OCI-LY3 (cell line): ENCODE measurements at regions not wholly inside any gene's neighbourhood (a gene's known extent, or its start where the extent isn't known, plus 50 kb on each side); places are given as distances from the start of the nearest gene placed in this dataset.

Experiments used
- H2AFZ ChIP-seq: fragments of 200-600, 300-600 bp; shearing (Covaris generic); 2 replicates; pipeline ENCODE4 v1.6.0; 2014; ENCODE audit warnings: antibody characterized with exemption, low read depth, low read length
- H3K27ac ChIP-seq: fragments of 200-600, 300-600 bp; sonication (generic); 2 replicates; pipeline ENCODE4 v1.5.1; 2014; ENCODE audit warnings: mild to moderate bottlenecking, low read length, moderate library complexity, mixed read lengths
- H3K27me3 ChIP-seq: fragments of 200-600, 300-600 bp; sonication (generic); 2 replicates; pipeline ENCODE4 v1.6.1; 2014; ENCODE audit warnings: low read depth, low read length, mixed read lengths
- H3K36me3 ChIP-seq: fragments of 200-600, 300-600 bp; sonication (generic); replicated peaks from 2 replicates; pipeline ENCODE3; 2014; ENCODE audit warnings: low read depth, low read length, mixed read lengths
- H3K4me1 ChIP-seq: fragments of 300-600, 200-600 bp; sonication (generic); 2 replicates; pipeline ENCODE4 v1.6.1; 2014; ENCODE audit warnings: low read length, mixed read lengths
- H3K4me2 ChIP-seq: fragments of 200-600, 300-600 bp; sonication (generic); 2 replicates; pipeline ENCODE4 v1.6.1; 2014; ENCODE audit warnings: low read length, mixed read lengths
- H3K4me3 ChIP-seq: fragments of 300-600, 200-600 bp; sonication (generic); 2 replicates; pipeline ENCODE4 v1.5.1; 2014; ENCODE audit warnings: antibody characterized with exemption, mild to moderate bottlenecking, low read length, moderate library complexity
- H3K79me2 ChIP-seq: fragments of 300-600, 200-600 bp; shearing (Covaris generic); 2 replicates; pipeline ENCODE4 v1.6.1; 2014; ENCODE audit warnings: mild to moderate bottlenecking, low read length, mixed read lengths
- H3K9ac ChIP-seq: fragments of 300-600, 200-600 bp; shearing (Covaris generic); 2 replicates; pipeline ENCODE4 v1.6.0; 2014; ENCODE audit warnings: mild to moderate bottlenecking, low read length, moderate library complexity
- H3K9me3 ChIP-seq: fragments of 200-600, 300-600 bp; shearing (Covaris generic); 2 replicates; pipeline ENCODE4 v1.6.1; 2014; ENCODE audit warnings: low read length, mixed read lengths; ENCODE audit not compliant: insufficient read depth
- H4K20me1 ChIP-seq: fragments of 200-600, 300-600 bp; sonication (generic); 2 replicates; pipeline ENCODE4 v1.6.1; 2016; ENCODE audit warnings: low read length, mixed read lengths; ENCODE audit not compliant: insufficient read depth
- EZH2phosphoT487 ChIP-seq: fragments of 200-600 bp; shearing (Covaris generic); IDR thresholded peaks from 2 replicates; pipeline ENCODE4 v1.6.1; 2018; ENCODE audit warnings: antibody characterized with exemption, mixed run types, low read depth
- TF ChIP-seq, protein P1 (sequence below): fragments of 200-600, 300-600 bp; sonication (generic); IDR thresholded peaks from 2 replicates; pipeline ENCODE4 v1.5.1; 2014; ENCODE audit warnings: antibody characterized with exemption, low read length, low read depth

DNA sequence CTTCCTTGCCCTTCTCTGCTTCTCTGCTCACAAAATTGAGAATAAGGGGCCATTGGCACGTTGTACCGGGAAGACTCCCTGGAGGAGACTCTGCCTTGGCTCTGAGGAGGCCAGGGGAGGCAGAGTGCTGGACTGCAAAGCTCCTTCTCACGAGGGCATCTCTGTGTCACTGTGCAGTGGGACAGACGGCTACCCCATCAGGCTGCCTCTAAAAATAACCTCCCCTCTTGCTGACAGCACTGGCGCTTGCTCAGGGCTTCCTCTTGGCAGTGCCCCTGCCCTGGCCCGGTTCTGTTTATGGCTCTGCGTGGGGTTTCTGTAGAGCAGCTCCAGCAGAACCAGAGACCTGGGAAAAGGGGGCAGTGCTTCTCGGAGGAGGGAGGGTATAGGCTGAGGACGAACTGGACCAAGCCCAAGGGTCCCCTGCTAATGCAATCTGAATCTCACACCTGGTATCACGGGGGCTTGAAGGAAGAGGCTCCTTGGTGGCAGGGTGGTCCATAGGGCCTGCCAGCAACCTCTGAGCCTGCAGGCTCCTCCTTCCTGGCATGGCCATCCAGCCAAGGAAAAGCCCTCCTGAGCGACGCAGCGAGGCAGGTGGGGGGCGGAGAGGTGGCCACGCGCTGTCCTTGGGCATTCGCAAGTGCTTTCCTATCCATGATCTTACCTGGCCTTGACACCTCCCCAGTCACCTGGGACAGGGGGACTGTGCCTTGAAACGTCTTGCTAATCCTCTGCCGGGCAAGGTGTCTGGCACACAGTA lies 63.3 kb upstream of the TLE3 start:
- 0 out of 2 replicates have a peak, but pooled peaks cover 8% of the 10 kb centered on the region for H3K27me3 ChIP-seq
- no peaks in the 10 kb centered on the region for H3K9me3 ChIP-seq
- no peak overlapping the region for H3K4me2 ChIP-seq
- TF ChIP-seq, protein P1, sequence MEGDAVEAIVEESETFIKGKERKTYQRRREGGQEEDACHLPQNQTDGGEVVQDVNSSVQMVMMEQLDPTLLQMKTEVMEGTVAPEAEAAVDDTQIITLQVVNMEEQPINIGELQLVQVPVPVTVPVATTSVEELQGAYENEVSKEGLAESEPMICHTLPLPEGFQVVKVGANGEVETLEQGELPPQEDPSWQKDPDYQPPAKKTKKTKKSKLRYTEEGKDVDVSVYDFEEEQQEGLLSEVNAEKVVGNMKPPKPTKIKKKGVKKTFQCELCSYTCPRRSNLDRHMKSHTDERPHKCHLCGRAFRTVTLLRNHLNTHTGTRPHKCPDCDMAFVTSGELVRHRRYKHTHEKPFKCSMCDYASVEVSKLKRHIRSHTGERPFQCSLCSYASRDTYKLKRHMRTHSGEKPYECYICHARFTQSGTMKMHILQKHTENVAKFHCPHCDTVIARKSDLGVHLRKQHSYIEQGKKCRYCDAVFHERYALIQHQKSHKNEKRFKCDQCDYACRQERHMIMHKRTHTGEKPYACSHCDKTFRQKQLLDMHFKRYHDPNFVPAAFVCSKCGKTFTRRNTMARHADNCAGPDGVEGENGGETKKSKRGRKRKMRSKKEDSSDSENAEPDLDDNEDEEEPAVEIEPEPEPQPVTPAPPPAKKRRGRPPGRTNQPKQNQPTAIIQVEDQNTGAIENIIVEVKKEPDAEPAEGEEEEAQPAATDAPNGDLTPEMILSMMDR, result no peak
- no peak for TF ChIP-seq EZH2phosphoT487
- no peak overlapping the region for H3K4me3 ChIP-seq
- H3K79me2 ChIP-seq, result no peaks in the 10 kb centered on the region
- H3K36me3 ChIP-seq, result no peaks in the 10 kb centered on the region
- H3K4me1 ChIP-seq, result peaks cover 14% of the 10 kb centered on the region
- no peak overlapping the region for H2AFZ ChIP-seq
- no peak overlapping the region for H3K27ac ChIP-seq
- H4K20me1 ChIP-seq, result no peaks in the 10 kb centered on the region
- no peak overlapping the region for H3K9ac ChIP-seq

DNA sequence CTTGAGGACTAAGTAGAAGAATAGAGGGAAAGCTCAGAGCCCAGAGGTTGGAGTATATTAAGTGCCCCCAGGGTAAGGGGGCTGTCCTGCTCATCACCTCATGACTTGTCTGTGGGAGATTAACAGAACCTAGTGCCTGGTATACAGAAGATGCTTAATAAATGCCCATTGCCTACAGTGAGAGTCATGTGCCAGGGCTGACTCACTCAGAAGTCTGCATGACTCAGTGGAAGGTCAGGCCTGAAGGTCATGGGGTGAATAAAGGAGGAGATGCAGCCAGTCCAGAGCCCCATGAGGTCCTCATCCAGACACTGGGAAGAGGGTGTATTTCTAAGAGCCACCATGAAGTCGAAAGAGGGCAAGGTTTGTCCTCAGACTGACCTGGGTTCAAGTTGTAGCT lies 62.5 kb upstream of the TLE3 start:
- no peak for TF ChIP-seq EZH2phosphoT487
- H3K79me2 ChIP-seq, result no peaks in the 10 kb centered on the region
- H3K4me1 ChIP-seq, result peaks cover 14% of the 10 kb centered on the region
- no peaks in the 10 kb centered on the region for H3K36me3 ChIP-seq
- H2AFZ ChIP-seq, result no peak overlapping the region
- no peak overlapping the region for H3K4me3 ChIP-seq
- H4K20me1 ChIP-seq, result no peaks in the 10 kb centered on the region
- no peak overlapping the region for H3K4me2 ChIP-seq
- H3K27ac ChIP-seq, result no peak overlapping the region
- H3K9me3 ChIP-seq, result no peaks in the 10 kb centered on the region
- H3K27me3 ChIP-seq, result 0 out of 2 replicates have a peak, but pooled peaks cover 8% of the 10 kb centered on the region
- H3K9ac ChIP-seq, result no peak overlapping the region

DNA sequence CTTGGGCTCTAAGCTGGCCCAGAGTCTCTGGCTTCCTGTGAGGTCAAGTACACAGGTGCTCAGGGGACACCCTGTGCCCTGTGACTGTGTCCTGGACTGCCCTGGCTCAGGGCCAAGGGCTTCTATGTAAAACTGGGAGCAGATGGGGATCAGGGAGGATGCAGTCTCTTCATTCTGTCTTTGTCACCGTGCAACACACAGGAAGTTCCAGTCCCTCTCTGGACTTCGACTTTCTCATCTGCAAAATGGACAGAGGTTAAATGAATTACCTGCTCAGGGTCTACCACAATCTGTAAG lies 61.9 kb upstream of the TLE3 start:
- Histone ChIP-seq H3K4me2 (peak overlapping the region; percentile 23; the same call in 1 of the 2 replicates), H3K27ac (no peak overlapping the region), H3K4me1 (peaks cover 14% of the 10 kb centered on the region), H2AFZ (no peak overlapping the region), H4K20me1 (no peaks in the 10 kb centered on the region), H3K27me3 (0 out of 2 replicates have a peak, but pooled peaks cover 8% of the 10 kb centered on the region), H3K4me3 (no peak overlapping the region), H3K9ac (no peak overlapping the region), H3K36me3 (no peaks in the 10 kb centered on the region), H3K9me3 (no peaks in the 10 kb centered on the region), H3K79me2 (no peaks in the 10 kb centered on the region)
- TF ChIP-seq, protein P1, result no peak
- TF ChIP-seq EZH2phosphoT487, result no peak

DNA sequence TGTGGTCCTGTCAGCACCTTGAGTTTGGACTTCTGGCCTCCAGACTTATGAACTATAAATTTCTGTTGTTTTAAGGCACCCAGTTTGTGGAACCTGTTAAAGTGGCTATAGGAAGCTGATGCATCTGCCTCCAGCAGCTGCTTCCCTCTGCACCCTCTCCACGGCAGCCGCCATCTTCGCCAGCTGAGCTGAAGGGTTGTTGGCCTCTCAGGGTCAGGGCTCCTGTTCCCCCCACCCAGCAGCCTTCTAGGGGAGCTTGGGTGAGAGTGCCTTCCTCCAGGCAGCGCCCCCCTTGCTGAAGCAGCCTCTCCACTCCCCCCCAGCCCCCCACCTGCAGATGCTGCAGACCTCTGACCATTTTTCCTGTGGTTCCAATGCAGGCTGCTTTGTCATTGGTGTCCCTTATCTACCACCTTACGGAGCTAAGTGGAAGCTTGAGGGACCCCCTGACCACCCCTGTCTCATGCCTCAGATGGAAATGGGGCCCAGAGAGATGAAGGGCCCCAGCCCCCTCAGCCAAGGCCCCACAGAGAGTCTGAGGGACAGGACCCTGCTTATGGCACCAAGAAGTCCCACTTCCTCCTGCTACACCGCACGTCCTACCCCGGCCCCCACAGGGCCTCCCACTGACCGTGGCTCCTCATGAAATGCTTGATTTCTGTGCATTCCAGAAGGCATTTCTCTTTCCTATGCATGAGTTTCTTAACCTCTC lies 61.4 kb upstream of the TLE3 start:
- Histone ChIP-seq H3K36me3 (no peaks in the 10 kb centered on the region), H3K27ac (no peak overlapping the region), H3K79me2 (no peaks in the 10 kb centered on the region), H3K9me3 (no peaks in the 10 kb centered on the region), H3K27me3 (0 out of 2 replicates have a peak, but pooled peaks cover 7% of the 10 kb centered on the region), H3K4me2 (peak overlapping the region; percentile 23; the same call in 1 of the 2 replicates), H3K9ac (no peak overlapping the region), H3K4me1 (peaks cover 14% of the 10 kb centered on the region), H2AFZ (no peak overlapping the region), H4K20me1 (no peaks in the 10 kb centered on the region), H3K4me3 (no peak overlapping the region)
- no peak for TF ChIP-seq EZH2phosphoT487
- TF ChIP-seq, protein P1, result no peak
